Osteoblast (primary cell): ENCODE measurements at regions not wholly inside any gene's neighbourhood (a gene's known extent, or its start where the extent isn't known, plus 50 kb on each side); places are given as distances from the start of the nearest gene placed in this dataset.

Experiments
- DNase-seq: peaks from one replicate; pipeline ENCODE4 v3.0.0; 2011; ENCODE audit warnings: low spot score, mixed read lengths; ENCODE audit not compliant: insufficient read length; ENCODE audit errors: missing footprints
- H2AFZ ChIP-seq: 2 replicates; pipeline ENCODE4 v1.6.0; 2011; ENCODE audit warnings: mild to moderate bottlenecking, low read length
- H3K27ac ChIP-seq: 2 replicates; pipeline ENCODE4 v1.5.1; 2011; ENCODE audit warnings: mild to moderate bottlenecking, low read depth, low read length, moderate library complexity
- H3K27me3 ChIP-seq: 2 replicates; pipeline ENCODE4 v1.6.0; 2012; ENCODE audit warnings: mild to moderate bottlenecking, control low read depth, inconsistent platforms, low read length, moderate library complexity; ENCODE audit not compliant: insufficient read depth
- H3K36me3 ChIP-seq: 2 replicates; pipeline ENCODE4 v1.5.1; 2011; ENCODE audit warnings: mild to moderate bottlenecking, low read length, control low read depth, moderate library complexity; ENCODE audit not compliant: insufficient read depth
- H3K4me1 ChIP-seq: 2 replicates; pipeline ENCODE4 v1.5.1; 2011; ENCODE audit warnings: mild to moderate bottlenecking, low read length, control low read depth, moderate library complexity; ENCODE audit not compliant: insufficient read depth
- H3K4me2 ChIP-seq: 2 replicates; pipeline ENCODE4 v1.6.0; 2011; ENCODE audit warnings: mild to moderate bottlenecking, low read length; ENCODE audit not compliant: insufficient read depth
- H3K4me3 ChIP-seq: fragments of 200-600 bp; sonication (generic); 3 replicates; pipeline ENCODE4 v1.5.1; 2012; ENCODE audit warnings: mild to moderate bottlenecking, low read length, inconsistent platforms; ENCODE audit not compliant: insufficient read depth
- H3K79me2 ChIP-seq: 2 replicates; pipeline ENCODE4 v1.6.0; 2012; ENCODE audit warnings: mild to moderate bottlenecking, low read length, control low read depth, inconsistent platforms; ENCODE audit not compliant: insufficient read depth
- H3K9me3 ChIP-seq: 2 replicates; pipeline ENCODE4 v1.5.1; 2011; ENCODE audit warnings: low read depth, low read length, control low read depth
- H4K20me1 ChIP-seq: 2 replicates; pipeline ENCODE4 v1.6.0; 2012; ENCODE audit warnings: mild to moderate bottlenecking, low read length, control low read depth; ENCODE audit not compliant: insufficient read depth
- TF ChIP-seq, protein P1 (sequence below): IDR thresholded peaks from 2 replicates; pipeline ENCODE4 v1.5.1; 2011; ENCODE audit warnings: mild to moderate bottlenecking, low read depth, low read length, moderate library complexity; ENCODE audit errors: extremely low read depth

DNA sequence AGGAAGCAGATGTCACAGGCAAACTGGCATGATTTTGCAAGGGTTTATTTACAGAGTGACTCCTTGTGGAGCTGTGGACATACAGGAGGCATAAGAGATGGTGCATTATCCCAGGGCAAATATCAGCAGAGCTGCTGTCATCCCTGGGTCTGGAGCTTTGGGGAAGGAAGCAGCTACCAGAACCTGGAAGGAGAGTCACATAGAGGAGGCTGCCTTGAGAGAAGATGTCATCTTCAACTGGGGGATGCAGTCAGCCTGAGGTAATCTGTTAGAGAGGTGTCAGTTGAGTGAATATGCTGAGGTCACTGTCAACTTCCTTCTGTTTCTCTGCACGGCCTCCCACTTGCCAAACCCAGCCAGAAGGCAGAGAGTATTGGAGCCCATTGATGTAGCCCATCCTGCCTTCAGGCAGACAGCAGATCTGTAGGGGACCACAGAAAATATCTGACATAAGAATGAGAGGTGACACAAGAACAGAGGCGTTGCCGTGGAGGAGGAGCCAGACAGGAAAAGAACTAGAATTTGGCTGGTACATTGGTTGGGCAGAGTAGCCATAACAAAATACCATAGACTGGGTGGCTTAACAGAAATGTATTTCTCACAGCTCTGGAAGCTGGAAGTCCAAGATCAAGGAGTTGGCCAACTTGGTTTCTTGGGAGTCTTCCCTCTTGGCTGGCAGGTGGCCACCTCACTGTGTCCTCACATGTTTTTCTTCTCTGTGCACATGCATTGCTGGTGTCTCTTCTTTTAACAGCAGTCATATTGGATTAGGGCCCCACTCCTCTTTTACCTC, 102.8 kb downstream of the SNX18 start:
- no peak overlapping the region for H2AFZ ChIP-seq
- peaks cover 13% of the 10 kb centered on the region for H3K4me1 ChIP-seq
- TF ChIP-seq, protein P1, sequence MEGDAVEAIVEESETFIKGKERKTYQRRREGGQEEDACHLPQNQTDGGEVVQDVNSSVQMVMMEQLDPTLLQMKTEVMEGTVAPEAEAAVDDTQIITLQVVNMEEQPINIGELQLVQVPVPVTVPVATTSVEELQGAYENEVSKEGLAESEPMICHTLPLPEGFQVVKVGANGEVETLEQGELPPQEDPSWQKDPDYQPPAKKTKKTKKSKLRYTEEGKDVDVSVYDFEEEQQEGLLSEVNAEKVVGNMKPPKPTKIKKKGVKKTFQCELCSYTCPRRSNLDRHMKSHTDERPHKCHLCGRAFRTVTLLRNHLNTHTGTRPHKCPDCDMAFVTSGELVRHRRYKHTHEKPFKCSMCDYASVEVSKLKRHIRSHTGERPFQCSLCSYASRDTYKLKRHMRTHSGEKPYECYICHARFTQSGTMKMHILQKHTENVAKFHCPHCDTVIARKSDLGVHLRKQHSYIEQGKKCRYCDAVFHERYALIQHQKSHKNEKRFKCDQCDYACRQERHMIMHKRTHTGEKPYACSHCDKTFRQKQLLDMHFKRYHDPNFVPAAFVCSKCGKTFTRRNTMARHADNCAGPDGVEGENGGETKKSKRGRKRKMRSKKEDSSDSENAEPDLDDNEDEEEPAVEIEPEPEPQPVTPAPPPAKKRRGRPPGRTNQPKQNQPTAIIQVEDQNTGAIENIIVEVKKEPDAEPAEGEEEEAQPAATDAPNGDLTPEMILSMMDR: no peak
- no peaks in the 10 kb centered on the region for H3K36me3 ChIP-seq
- no peaks in the 10 kb centered on the region for H3K27me3 ChIP-seq
- no peak for DNase-seq
- no peaks in the 10 kb centered on the region for H3K79me2 ChIP-seq
- peaks cover 2% of the 10 kb centered on the region for H3K9me3 ChIP-seq
- no peak overlapping the region for H3K4me3 ChIP-seq
- no peak overlapping the region for H3K4me2 ChIP-seq
- H3K27ac ChIP-seq: no peak overlapping the region
- no peaks in the 10 kb centered on the region for H4K20me1 ChIP-seq

DNA sequence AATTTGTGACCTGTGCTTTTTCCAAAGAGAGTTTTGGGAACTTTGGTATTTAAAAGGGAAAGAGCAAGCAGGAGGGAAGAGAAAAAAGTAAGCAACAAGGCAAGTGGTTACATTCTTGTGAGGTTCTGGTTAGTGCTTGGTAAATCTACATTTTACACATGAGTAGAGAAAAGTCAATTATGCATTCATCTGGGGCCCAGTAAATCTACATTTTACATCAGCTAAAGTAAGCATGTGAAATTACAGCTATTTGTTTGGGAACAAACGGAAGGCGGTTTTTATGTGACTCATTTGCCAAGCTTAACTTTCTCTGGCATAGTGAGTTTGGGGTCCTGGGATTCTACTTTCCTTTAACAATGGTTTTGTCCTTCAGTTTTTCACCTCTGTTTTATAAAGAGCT, 102.2 kb downstream of the SNX18 start:
- no peak for DNase-seq
- Histone ChIP-seq H3K79me2 (no peaks in the 10 kb centered on the region), H4K20me1 (no peaks in the 10 kb centered on the region), H3K4me1 (peaks cover 7% of the 10 kb centered on the region), H3K27ac (no peak overlapping the region), H3K4me3 (no peak overlapping the region), H3K9me3 (peaks cover 2% of the 10 kb centered on the region), H3K36me3 (no peaks in the 10 kb centered on the region), H3K27me3 (no peaks in the 10 kb centered on the region), H2AFZ (no peak overlapping the region), H3K4me2 (no peak overlapping the region)
- TF ChIP-seq, protein P1: no peak

DNA sequence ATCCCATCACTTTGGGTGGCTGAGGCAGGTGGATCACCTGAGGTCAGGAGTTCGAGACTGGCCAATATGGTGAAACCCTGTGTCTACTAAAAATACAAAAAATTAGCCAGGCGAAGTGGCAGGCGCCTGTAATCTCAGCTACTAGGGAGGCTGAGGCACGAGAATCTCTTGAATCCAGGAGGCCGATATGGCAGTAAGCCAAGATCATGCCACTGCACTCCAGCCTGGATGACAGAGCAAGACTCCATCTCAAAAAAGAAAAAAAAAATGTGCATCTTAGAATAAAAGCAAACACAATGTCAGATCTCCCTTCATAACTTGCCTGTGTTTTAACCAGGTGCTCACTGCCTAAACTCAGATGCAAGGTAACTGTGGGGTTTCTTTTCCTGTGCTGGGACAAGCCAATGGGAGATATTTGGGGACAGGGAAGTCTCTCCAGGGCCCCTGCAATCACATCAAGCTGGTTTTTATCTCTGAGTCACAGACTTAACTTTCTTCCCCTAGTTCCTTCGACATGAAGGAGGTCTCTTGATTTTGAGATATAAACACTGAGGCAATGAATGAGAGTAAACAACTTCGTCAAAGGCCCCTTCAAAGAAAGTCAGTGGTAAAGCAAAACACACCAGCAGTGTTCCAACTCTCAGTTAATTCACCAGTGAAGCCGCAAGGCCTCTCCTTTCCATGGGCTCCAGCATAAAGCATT, 99.1 kb downstream of the SNX18 start:
- H3K4me3 ChIP-seq: no peak overlapping the region
- TF ChIP-seq, protein P1: no peak

DNA sequence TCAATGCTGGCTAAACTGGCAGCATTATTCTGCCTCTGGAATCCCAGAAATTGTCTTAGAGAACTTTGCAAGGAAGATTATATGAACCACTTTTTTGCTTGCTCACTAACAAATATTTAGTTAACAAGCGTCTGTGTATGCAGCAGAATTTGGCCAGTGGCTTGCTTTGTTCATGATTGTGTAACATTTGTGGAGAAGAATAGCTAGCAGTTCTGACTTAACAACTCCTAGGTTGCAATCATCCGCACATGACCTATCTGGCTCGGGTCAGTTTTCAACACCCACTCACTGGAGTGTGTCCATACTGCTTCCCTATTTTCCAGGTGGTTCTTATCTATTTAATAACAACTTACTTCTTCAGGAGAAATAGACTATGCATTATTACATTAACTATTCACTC, 98.5 kb downstream of the SNX18 start:
- Histone ChIP-seq H3K9me3 (no peaks in the 10 kb centered on the region), H3K79me2 (no peaks in the 10 kb centered on the region), H4K20me1 (no peaks in the 10 kb centered on the region), H3K36me3 (no peaks in the 10 kb centered on the region), H3K27me3 (no peaks in the 10 kb centered on the region), H3K27ac (no peak overlapping the region), H2AFZ (no peak overlapping the region), H3K4me1 (peaks cover 5% of the 10 kb centered on the region), H3K4me3 (no peak overlapping the region), H3K4me2 (no peak overlapping the region)
- no peak for DNase-seq
- TF ChIP-seq, protein P1: no peak

More for the DNA sequence above, 99.1 kb downstream of the SNX18 start:
- no peaks in the 10 kb centered on the region for H3K9me3 ChIP-seq
- H4K20me1 ChIP-seq: no peaks in the 10 kb centered on the region
- H3K27ac ChIP-seq: no peak overlapping the region
- no peaks in the 10 kb centered on the region for H3K79me2 ChIP-seq
- no peaks in the 10 kb centered on the region for H3K36me3 ChIP-seq
- no peaks in the 10 kb centered on the region for H3K27me3 ChIP-seq
- H3K4me2 ChIP-seq: no peak overlapping the region
- H3K4me1 ChIP-seq: no peaks in the 10 kb centered on the region
- DNase-seq: no peak
- no peak overlapping the region for H2AFZ ChIP-seq
